Ishikawa (cell line): ENCODE measurements at regions not wholly inside any gene's neighbourhood (a gene's known extent, or its start where the extent isn't known, plus 50 kb on each side); places are given as distances from the start of the nearest gene placed in this dataset.

Source experiments
- CEBPB ChIP-seq: IDR thresholded peaks from 2 replicates; pipeline ENCODE4 v1.6.1; 2012
- CREB1 ChIP-seq: IDR thresholded peaks from 2 replicates; pipeline ENCODE4 v1.6.1; 2012; ENCODE audit warnings: low read depth
- EP300 ChIP-seq: IDR thresholded peaks from 2 replicates; pipeline ENCODE4 v1.6.1; 2012; ENCODE audit warnings: borderline replicate concordance
- FOXM1 ChIP-seq: IDR thresholded peaks from 2 replicates; pipeline ENCODE4 v1.6.1; 2012; ENCODE audit warnings: low read depth, borderline replicate concordance
- NFIC ChIP-seq: IDR thresholded peaks from 2 replicates; pipeline ENCODE4 v1.6.1; 2012
- RAD21 ChIP-seq: IDR thresholded peaks from 2 replicates; pipeline ENCODE4 v1.6.1; 2012; ENCODE audit warnings: low read depth
- TAF1 ChIP-seq: IDR thresholded peaks from 2 replicates; pipeline ENCODE4 v1.6.1; 2012; ENCODE audit warnings: low read depth, mild to moderate bottlenecking
- TEAD4 ChIP-seq: IDR thresholded peaks from 2 replicates; pipeline ENCODE4 v1.6.1; 2012
- YY1 ChIP-seq: IDR thresholded peaks from 2 replicates; pipeline ENCODE4 v1.6.1; 2012; ENCODE audit warnings: low read depth
- ZBTB7A ChIP-seq: IDR thresholded peaks from 2 replicates; pipeline ENCODE4 v1.6.1; 2012; ENCODE audit warnings: low read depth
- TF ChIP-seq, protein P1 (sequence below): IDR thresholded peaks from 2 replicates; pipeline ENCODE4 v1.6.1; 2012; ENCODE audit warnings: low read depth, mild to moderate bottlenecking
- TF ChIP-seq, protein P2 (sequence below): IDR thresholded peaks from 2 replicates; pipeline ENCODE4 v1.6.1; 2012
- TF ChIP-seq, protein P3 (sequence below): IDR thresholded peaks from 2 replicates; pipeline ENCODE4 v1.6.1; 2012

DNA sequence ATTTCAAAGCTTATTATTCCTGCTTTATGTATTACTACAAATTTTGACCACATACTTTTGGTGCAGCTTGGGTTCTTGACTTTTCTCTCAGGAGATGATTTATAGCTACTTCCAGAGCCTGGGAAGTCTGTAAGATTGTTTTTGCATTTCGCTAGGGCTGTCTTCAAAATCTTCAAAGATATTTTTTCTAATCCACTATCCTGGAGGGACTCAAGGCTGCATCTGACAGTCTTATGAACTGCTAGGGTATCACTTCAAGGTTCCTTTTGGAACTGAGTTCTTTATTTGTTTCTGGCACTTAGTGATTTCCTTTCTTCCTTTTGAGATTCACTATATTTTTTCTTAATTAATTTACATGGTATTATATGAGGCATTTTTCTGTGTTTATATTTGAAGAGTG is 90.0 kb upstream of the LYPLAL1 start:
- TF ChIP-seq, protein P1, sequence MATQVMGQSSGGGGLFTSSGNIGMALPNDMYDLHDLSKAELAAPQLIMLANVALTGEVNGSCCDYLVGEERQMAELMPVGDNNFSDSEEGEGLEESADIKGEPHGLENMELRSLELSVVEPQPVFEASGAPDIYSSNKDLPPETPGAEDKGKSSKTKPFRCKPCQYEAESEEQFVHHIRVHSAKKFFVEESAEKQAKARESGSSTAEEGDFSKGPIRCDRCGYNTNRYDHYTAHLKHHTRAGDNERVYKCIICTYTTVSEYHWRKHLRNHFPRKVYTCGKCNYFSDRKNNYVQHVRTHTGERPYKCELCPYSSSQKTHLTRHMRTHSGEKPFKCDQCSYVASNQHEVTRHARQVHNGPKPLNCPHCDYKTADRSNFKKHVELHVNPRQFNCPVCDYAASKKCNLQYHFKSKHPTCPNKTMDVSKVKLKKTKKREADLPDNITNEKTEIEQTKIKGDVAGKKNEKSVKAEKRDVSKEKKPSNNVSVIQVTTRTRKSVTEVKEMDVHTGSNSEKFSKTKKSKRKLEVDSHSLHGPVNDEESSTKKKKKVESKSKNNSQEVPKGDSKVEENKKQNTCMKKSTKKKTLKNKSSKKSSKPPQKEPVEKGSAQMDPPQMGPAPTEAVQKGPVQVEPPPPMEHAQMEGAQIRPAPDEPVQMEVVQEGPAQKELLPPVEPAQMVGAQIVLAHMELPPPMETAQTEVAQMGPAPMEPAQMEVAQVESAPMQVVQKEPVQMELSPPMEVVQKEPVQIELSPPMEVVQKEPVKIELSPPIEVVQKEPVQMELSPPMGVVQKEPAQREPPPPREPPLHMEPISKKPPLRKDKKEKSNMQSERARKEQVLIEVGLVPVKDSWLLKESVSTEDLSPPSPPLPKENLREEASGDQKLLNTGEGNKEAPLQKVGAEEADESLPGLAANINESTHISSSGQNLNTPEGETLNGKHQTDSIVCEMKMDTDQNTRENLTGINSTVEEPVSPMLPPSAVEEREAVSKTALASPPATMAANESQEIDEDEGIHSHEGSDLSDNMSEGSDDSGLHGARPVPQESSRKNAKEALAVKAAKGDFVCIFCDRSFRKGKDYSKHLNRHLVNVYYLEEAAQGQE, result no peak
- TF ChIP-seq CEBPB, result no peak
- no peak for TF ChIP-seq ZBTB7A
- no peak for TF ChIP-seq YY1
- no peak for TF ChIP-seq RAD21
- TF ChIP-seq CREB1, result no peak
- TF ChIP-seq EP300, result no peak
- TF ChIP-seq, protein P2, sequence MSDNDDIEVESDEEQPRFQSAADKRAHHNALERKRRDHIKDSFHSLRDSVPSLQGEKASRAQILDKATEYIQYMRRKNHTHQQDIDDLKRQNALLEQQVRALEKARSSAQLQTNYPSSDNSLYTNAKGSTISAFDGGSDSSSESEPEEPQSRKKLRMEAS, result no peak
- TF ChIP-seq TEAD4, result no peak
- TF ChIP-seq TAF1, result no peak
- no peak for TF ChIP-seq FOXM1
- TF ChIP-seq, protein P3, sequence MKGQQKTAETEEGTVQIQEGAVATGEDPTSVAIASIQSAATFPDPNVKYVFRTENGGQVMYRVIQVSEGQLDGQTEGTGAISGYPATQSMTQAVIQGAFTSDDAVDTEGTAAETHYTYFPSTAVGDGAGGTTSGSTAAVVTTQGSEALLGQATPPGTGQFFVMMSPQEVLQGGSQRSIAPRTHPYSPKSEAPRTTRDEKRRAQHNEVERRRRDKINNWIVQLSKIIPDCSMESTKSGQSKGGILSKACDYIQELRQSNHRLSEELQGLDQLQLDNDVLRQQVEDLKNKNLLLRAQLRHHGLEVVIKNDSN, result no peak
- TF ChIP-seq NFIC, result no peak
